AG10803 (cell line): ENCODE measurements at regions not wholly inside any gene's neighbourhood (a gene's known extent, or its start where the extent isn't known, plus 50 kb on each side); places are given as distances from the start of the nearest gene placed in this dataset.

Experiments
- DNase-seq: peaks from one replicate; pipeline ENCODE4 v3.0.0; 2010; ENCODE audit warnings: low read depth
- H3K4me3 ChIP-seq: 2 replicates; pipeline ENCODE4 v1.5.1; 2011; ENCODE audit warnings: mild to moderate bottlenecking, low read length, control low read depth
- TF ChIP-seq, protein P1 (sequence below): conservative IDR thresholded peaks from 2 replicates; pipeline ENCODE4 v1.5.1; 2011; ENCODE audit warnings: mild to moderate bottlenecking, low read length, control low read depth, inconsistent platforms

DNA sequence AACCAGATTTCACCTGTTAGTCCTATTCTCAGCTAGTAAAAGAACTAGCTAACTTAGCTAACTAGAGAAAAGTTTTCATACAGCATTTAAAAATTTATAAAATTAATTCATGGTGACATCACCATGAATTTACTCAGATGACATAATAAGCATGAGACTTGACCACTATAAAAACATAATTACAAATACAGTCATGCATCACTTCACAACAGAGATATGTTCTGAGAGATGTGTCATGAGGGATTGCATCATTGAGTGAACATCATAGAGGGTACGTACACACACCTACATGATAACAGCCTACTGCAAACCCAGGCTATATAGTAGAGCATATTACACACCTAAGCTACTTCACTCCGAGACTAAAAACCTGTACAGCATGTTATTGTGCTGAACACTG lies 481.3 kb upstream of the CHAC2 start:
- DNase-seq: no peak
- no peak overlapping the region for H3K4me3 ChIP-seq
- TF ChIP-seq, protein P1, sequence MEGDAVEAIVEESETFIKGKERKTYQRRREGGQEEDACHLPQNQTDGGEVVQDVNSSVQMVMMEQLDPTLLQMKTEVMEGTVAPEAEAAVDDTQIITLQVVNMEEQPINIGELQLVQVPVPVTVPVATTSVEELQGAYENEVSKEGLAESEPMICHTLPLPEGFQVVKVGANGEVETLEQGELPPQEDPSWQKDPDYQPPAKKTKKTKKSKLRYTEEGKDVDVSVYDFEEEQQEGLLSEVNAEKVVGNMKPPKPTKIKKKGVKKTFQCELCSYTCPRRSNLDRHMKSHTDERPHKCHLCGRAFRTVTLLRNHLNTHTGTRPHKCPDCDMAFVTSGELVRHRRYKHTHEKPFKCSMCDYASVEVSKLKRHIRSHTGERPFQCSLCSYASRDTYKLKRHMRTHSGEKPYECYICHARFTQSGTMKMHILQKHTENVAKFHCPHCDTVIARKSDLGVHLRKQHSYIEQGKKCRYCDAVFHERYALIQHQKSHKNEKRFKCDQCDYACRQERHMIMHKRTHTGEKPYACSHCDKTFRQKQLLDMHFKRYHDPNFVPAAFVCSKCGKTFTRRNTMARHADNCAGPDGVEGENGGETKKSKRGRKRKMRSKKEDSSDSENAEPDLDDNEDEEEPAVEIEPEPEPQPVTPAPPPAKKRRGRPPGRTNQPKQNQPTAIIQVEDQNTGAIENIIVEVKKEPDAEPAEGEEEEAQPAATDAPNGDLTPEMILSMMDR: no peak

DNA sequence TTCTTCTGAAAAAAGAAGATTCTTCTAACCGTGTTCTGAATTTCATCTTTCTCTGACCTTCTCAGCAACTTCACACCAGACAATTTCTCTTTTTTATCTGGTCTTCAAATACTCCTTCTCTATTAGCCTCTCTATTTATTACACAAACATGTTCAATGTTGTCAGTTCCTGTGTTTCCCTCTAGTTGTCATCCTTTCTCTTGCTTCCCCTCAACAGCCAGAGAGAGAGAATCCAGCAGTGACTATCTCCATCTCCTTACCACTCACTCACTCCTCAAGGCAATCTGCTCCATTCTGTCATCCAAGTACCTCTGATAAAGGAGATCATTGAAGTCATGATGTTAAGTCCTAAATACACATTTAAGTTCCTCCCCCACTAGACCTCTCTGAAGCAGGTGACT lies 491.9 kb upstream of the CHAC2 start:
- DNase-seq: no peak
- TF ChIP-seq, protein P1: no peak
- no peak overlapping the region for H3K4me3 ChIP-seq

GRCh38 chr2:53268626-53269025 lies 499.0 kb upstream of the CHAC2 start:
- TF ChIP-seq, protein P1: no peak
- no peak for DNase-seq
- no peak overlapping the region for H3K4me3 ChIP-seq

DNA sequence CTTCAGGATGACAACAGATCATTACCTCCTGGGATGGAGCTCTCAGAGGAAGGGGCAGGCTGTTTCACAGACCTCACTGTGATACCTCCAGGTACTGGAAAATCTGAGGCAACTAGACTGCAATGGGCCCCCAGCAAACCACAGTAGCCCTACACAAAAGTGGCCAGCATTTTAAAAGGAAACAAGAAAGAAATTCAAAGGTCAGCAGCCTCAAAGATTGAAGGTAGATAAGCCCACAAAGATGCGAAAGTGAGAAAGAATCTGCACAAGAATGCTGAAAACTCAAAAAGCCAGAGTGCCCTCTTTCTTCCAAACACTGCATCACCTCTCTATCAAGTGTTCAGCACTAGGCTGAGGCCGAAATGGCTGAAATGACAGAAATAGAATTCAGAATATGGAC lies 499.5 kb upstream of the CHAC2 start:
- DNase-seq: no peak
- TF ChIP-seq, protein P1: no peak; the same call in 1 of the 2 replicates
- no peak overlapping the region for H3K4me3 ChIP-seq

DNA sequence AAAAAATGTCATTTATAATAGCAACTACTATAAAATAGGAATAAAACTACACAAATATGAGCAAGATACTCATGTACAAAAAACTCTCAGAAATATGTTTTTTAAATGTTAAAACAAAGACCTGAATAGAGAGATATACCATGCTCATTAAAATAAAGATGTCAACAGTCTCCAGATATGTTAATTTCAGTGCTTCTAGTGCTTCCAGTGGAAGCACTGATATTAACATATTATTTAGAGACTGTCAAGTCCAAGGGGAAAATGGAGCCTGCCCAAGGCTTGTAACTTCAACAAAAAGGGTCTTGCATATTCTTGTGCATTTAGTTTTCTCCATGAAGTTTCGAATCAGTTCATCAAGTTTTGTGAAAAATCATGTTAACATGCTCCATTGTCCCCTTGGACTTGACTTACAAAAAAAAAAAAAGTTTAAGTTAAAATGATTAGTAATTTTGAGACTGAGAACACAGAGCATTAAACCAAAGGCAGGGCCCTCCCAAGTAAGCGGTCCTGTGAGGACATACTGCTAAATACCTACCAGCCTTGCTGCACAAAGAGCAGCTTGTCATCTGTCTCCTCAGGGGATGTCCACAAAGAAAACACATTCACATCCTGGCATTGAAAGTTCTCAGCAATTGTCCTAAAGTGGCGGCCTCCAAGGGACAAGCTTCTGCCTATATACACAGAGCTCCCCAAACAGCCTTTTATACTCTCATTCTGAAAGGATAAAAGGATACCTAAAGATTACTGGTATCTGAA lies 501.9 kb upstream of the CHAC2 start:
- DNase-seq: no peak
- TF ChIP-seq, protein P1: no peak
- no peak overlapping the region for H3K4me3 ChIP-seq

DNA sequence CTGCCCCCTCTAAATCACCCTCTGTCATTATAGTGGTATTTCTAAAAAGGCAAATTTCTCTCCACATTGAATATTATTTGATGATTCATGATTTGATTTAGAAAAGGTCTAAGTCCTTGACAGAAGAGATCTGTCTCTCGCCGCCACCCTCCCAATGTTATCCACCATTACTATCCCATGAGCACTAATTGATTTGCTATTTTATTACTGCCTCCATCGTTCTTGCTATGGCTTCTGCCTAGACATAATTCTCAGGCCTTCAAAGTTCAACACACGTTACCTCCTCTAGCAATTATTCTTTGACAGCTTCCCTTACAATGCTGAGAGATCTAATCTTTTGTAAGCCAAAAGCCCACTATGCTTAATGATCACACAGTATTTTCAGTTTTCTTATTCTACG lies 507.0 kb upstream of the CHAC2 start:
- DNase-seq: no peak
- H3K4me3 ChIP-seq: no peak overlapping the region
- TF ChIP-seq, protein P1: no peak

- DNase-seq: no peak
- TF ChIP-seq, protein P1: no peak
- H3K4me3 ChIP-seq: no peak overlapping the region
These were observed 508.1 kb upstream of the CHAC2 start for GRCh38 chr2:53259395-53260009.
